ENCODE measurements at regions not wholly inside any gene's neighbourhood (a gene's known extent, or its start where the extent isn't known, plus 50 kb on each side); places are given as distances from the start of the nearest gene placed in this dataset.

DNA sequence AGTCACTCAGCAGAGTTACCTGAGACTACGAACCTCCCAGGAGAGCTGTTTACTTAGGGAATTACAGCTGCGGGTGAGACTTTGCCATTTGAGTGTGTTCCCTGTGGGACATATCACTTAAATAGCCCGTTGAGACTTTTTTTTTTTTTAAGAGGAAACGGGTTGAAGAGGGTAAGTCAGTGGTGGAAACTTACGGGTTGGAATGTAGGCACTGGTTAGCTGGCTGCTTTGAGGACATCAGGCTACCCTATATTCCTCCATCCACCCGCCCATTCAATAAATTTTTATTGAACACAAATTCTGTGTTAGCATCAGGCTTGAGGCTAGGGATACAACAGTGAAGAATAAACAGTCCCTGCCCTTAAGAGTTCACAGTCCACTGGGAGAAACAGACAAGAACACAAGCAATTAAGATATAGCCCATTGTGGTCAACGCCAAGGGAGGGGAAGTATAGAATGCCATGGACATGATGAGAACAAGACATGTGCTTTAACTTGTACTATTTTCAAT is 88.1 kb upstream of the CPSF6 start:
- ChIA-PET SMC1A (ENCODE audit: uncharacterized antibody, unreplicated experiment) (interaction anchor here (1.5 kb wide), 1 partner anchor 103 kb away, joined by 5 read pairs; no protein-coding TSS in a partner anchor), CTCF (interaction anchor here (0.8 to 2.9 kb wide), 3 partner anchors 101 to 103 kb away, joined by 3 to 7 read pairs (median 5); no protein-coding TSS in a partner anchor), POLR2A (interaction anchor here (0.6 kb wide), 1 partner anchor 76 kb away, joined by 3 read pairs; no protein-coding TSS in a partner anchor), RAD21 (ENCODE audit: unreplicated experiment) (interaction anchor here (1.5 kb wide), 1 partner anchor 103 kb away, joined by 5 read pairs; no protein-coding TSS in a partner anchor)
- no peak for FAIRE-seq
- ATAC-seq, result no peak
- Histone ChIP-seq H3K36me3 (ENCODE audit: control insufficient read depth in 2 of 2, insufficient read depth in 2 of 2, low read length in 1 of 2) (no peaks in the 10 kb centered on the region), H3K9ac (ENCODE audit: control insufficient read depth, insufficient read depth, low read length) (no peak overlapping the region), H3K4me2 (ENCODE audit: control insufficient read depth, insufficient read depth) (no peak overlapping the region), H3K9me3 (replicated peaks; ENCODE audit: control insufficient read depth, insufficient read depth, low read length) (no peaks in the 10 kb centered on the region), H3K79me2 (ENCODE audit: control insufficient read depth, insufficient read depth, low read length) (no peaks in the 10 kb centered on the region), H3K4me3 (no peak overlapping the region), H3K4me1 (ENCODE audit: control insufficient read depth, insufficient read depth, low read length) (peaks cover 4% of the 10 kb centered on the region; the same call in 1 of the 2 replicates), H3K27me3 (replicated peaks in 1 of 2; ENCODE audit: control insufficient read depth in 2 of 2, insufficient read depth in 2 of 2, low read length in 1 of 2) (no peaks in the 10 kb centered on the region), H4K20me1 (ENCODE audit: control insufficient read depth, insufficient read depth) (no peaks in the 10 kb centered on the region), H3K27ac (ENCODE audit: control insufficient read depth, insufficient read depth) (no peak overlapping the region), H2AFZ (ENCODE audit: control insufficient read depth, low read depth, low read length) (no peak overlapping the region)
- intact Hi-C loops (cut with micrococcal nuclease; ENCODE audit: unreplicated experiment) (loop anchor here (10.0 kb wide), 1 partner anchor 183 kb away; no protein-coding TSS in a partner anchor), in situ Hi-C loops (cut with MboI) (loop anchor here (10.0 kb wide), 1 partner anchor 423 kb away; no protein-coding TSS in a partner anchor)
- BruUV-seq (replicated peaks), result no TSS peak
- no peak for DNase-seq (ENCODE audit: low read depth, low spot score)
- TF ChIP-seq, protein P1, sequence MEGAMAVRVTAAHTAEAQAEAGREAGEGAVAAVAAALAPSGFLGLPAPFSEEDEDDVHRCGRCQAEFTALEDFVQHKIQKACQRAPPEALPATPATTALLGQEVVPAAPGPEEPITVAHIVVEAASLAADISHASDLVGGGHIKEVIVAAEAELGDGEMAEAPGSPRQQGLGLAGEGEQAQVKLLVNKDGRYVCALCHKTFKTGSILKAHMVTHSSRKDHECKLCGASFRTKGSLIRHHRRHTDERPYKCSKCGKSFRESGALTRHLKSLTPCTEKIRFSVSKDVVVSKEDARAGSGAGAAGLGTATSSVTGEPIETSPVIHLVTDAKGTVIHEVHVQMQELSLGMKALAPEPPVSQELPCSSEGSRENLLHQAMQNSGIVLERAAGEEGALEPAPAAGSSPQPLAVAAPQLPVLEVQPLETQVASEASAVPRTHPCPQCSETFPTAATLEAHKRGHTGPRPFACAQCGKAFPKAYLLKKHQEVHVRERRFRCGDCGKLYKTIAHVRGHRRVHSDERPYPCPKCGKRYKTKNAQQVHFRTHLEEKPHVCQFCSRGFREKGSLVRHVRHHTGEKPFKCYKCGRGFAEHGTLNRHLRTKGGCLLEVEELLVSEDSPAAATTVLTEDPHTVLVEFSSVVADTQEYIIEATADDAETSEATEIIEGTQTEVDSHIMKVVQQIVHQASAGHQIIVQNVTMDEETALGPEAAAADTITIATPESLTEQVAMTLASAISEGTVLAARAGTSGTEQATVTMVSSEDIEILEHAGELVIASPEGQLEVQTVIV (IDR thresholded peaks at IDR 0.05; ENCODE audit: borderline replicate concordance, partially characterized antibody), result no peak
- TF ChIP-seq PML (IDR thresholded peaks at IDR 0.05; ENCODE audit: low read length), result no peak
- no peak for TF ChIP-seq SMARCA5 (IDR thresholded peaks at IDR 0.05)
- TF ChIP-seq YBX1 (IDR thresholded peaks at IDR 0.05), result no peak
- TF ChIP-seq BRCA1 (IDR thresholded peaks at IDR 0.05; ENCODE audit: low read depth, low read length), result no peak
- no peak for TF ChIP-seq EGR1 (IDR thresholded peaks at IDR 0.05; ENCODE audit: borderline replicate concordance in 1 of 2, low read depth in 2 of 2, low read length in 2 of 2)
- no peak for TF ChIP-seq GABPA (IDR thresholded peaks at IDR 0.05; ENCODE audit: low read depth)
- no peak for TF ChIP-seq ZNF274 (IDR thresholded peaks at IDR 0.05; ENCODE audit: insufficient read depth, insufficient read length)
- no peak for TF ChIP-seq PAX5 (IDR thresholded peaks at IDR 0.05; ENCODE audit: borderline replicate concordance, low read depth, low read length)
- TF ChIP-seq IRF4 (IDR thresholded peaks at IDR 0.05; ENCODE audit: low read depth, low read length), result no peak
- TF ChIP-seq ZZZ3 (IDR thresholded peaks at IDR 0.05; ENCODE audit: control insufficient read depth, insufficient read length, low read depth), result no peak
- TF ChIP-seq, protein P2, sequence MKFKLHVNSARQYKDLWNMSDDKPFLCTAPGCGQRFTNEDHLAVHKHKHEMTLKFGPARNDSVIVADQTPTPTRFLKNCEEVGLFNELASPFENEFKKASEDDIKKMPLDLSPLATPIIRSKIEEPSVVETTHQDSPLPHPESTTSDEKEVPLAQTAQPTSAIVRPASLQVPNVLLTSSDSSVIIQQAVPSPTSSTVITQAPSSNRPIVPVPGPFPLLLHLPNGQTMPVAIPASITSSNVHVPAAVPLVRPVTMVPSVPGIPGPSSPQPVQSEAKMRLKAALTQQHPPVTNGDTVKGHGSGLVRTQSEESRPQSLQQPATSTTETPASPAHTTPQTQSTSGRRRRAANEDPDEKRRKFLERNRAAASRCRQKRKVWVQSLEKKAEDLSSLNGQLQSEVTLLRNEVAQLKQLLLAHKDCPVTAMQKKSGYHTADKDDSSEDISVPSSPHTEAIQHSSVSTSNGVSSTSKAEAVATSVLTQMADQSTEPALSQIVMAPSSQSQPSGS (IDR thresholded peaks at IDR 0.05; ENCODE audit: low read length), result no peak
- TF ChIP-seq MTA3 (IDR thresholded peaks at IDR 0.05; ENCODE audit: borderline replicate concordance, low read length), result no peak
- TF ChIP-seq RELA (IDR thresholded peaks at IDR 0.05; ENCODE audit: borderline replicate concordance, partially characterized antibody), result no peak
- no peak for TF ChIP-seq PAX8 (IDR thresholded peaks at IDR 0.05)
- TF ChIP-seq, protein P3, sequence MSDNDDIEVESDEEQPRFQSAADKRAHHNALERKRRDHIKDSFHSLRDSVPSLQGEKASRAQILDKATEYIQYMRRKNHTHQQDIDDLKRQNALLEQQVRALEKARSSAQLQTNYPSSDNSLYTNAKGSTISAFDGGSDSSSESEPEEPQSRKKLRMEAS (IDR thresholded peaks at IDR 0.05; ENCODE audit: low read depth, low read length), result no peak
- 45% methylated on average over 7 of the region's 7 CpGs for WGBS (ENCODE audit: insufficient coverage, insufficient replicate concordance, low lambda C conversion rate, missing lambda C conversion rate)
